SK-N-SH treated with all-trans-retinoic acid at 6 μM for 48 hours (cell line): ENCODE measurements at regions not wholly inside any gene's neighbourhood (a gene's known extent, or its start where the extent isn't known, plus 50 kb on each side); places are given as distances from the start of the nearest gene placed in this dataset.
A peak's percentile ranks its signal among the peaks of the same experiment; 100 is the strongest.

Experiments
- ATAC-seq: fragments of 200-7000 bp; cut with Tn5 transposase; 3 replicates; pipeline ENCODE4 v1.9.1; 2020; ENCODE audit warnings: mild to moderate bottlenecking, moderate library complexity
- ARNTL ChIP-seq: fragments of 450-650 bp; formaldehyde crosslinking; IDR thresholded peaks from 2 replicates; pipeline ENCODE4 v1.5.0; 2020; ENCODE audit warnings: low read depth, mild to moderate bottlenecking, moderate library complexity, borderline replicate concordance
- BACH2 ChIP-seq: fragments of 250-450 bp; sonication (Bioruptor Pico); IDR thresholded peaks from 2 replicates; pipeline ENCODE4 v1.9.0; 2021; ENCODE audit warnings: mild to moderate bottlenecking, borderline replicate concordance
- CREB5 ChIP-seq: fragments of 250-450 bp; sonication (Bioruptor Pico); IDR thresholded peaks from 2 replicates; pipeline ENCODE4 v1.5.1; 2020; ENCODE audit warnings: low read depth, mild to moderate bottlenecking, moderate library complexity
- ESRRG ChIP-seq: fragments of 250-450 bp; sonication (Bioruptor Pico); IDR thresholded peaks from 2 replicates; pipeline ENCODE4 v1.6.1; 2021; ENCODE audit warnings: mild to moderate bottlenecking
- GLIS3 ChIP-seq: fragments of 250-450 bp; sonication (Bioruptor Pico); IDR thresholded peaks from 2 replicates; pipeline ENCODE4 v1.5.0; 2020; ENCODE audit warnings: mild to moderate bottlenecking, moderate library complexity
- ISL1 ChIP-seq: fragments of 250-450 bp; sonication (Bioruptor Pico); IDR thresholded peaks from 2 replicates; pipeline ENCODE4 v2.1.2; 2022; ENCODE audit warnings: mild to moderate bottlenecking, moderate library complexity
- OSR1 ChIP-seq: fragments of 250-450 bp; sonication (Bioruptor Pico); IDR thresholded peaks from 2 replicates; pipeline ENCODE4 v1.8.0; 2022; ENCODE audit warnings: moderate library complexity, mild to moderate bottlenecking, inconsistent platforms
- PATZ1 ChIP-seq: fragments of 250-450 bp; sonication (Bioruptor Pico); IDR thresholded peaks from 2 replicates; pipeline ENCODE4 v1.8.0; 2020; ENCODE audit warnings: mild to moderate bottlenecking, moderate library complexity, borderline replicate concordance
- PPARA ChIP-seq: fragments of 250-450 bp; sonication (Bioruptor Pico); IDR thresholded peaks from 2 replicates; pipeline ENCODE4 v1.5.0; 2020; ENCODE audit warnings: mild to moderate bottlenecking, borderline replicate concordance
- RARB ChIP-seq: fragments of 250-450 bp; sonication (Bioruptor Pico); IDR thresholded peaks from 2 replicates; pipeline ENCODE4 v1.8.0; 2021; ENCODE audit warnings: mild to moderate bottlenecking, moderate library complexity
- SNAI2 ChIP-seq: fragments of 250-450 bp; sonication (Bioruptor Pico); IDR thresholded peaks from 2 replicates; pipeline ENCODE4 v1.5.0; 2020; ENCODE audit warnings: mild to moderate bottlenecking, moderate library complexity
- TOX ChIP-seq: fragments of 250-450 bp; sonication (Bioruptor Pico); IDR thresholded peaks from 2 replicates; pipeline ENCODE4 v1.8.0; 2021; ENCODE audit warnings: mild to moderate bottlenecking, moderate library complexity, borderline replicate concordance
- ZFP3 ChIP-seq: fragments of 250-450 bp; sonication (Bioruptor Pico); IDR thresholded peaks from 2 replicates; pipeline ENCODE4 v1.5.0; 2020; ENCODE audit warnings: mild to moderate bottlenecking, moderate library complexity
- ZFP30 ChIP-seq: fragments of 450-650 bp; formaldehyde crosslinking; IDR thresholded peaks from 2 replicates; pipeline ENCODE4 v1.5.0; 2022; ENCODE audit warnings: mild to moderate bottlenecking, moderate library complexity
- ZNF565 ChIP-seq: fragments of 450-650 bp; formaldehyde crosslinking; conservative IDR thresholded peaks from 2 replicates; pipeline ENCODE4 v1.5.0; 2020; ENCODE audit warnings: low read depth, mild to moderate bottlenecking, moderate library complexity
- ZNF70 ChIP-seq: fragments of 450-650 bp; formaldehyde crosslinking; IDR thresholded peaks from 2 replicates; pipeline ENCODE4 v1.5.0; 2020; ENCODE audit warnings: mild to moderate bottlenecking, moderate library complexity
- ZNF8 ChIP-seq: fragments of 450-650 bp; formaldehyde crosslinking; IDR thresholded peaks from 2 replicates; pipeline ENCODE4 v1.5.0; 2020; ENCODE audit warnings: mild to moderate bottlenecking, moderate library complexity
- TF ChIP-seq, protein P1 (sequence below): fragments of 250-450 bp; sonication (Bioruptor Pico); IDR thresholded peaks from 2 replicates; pipeline ENCODE4 v1.5.1; 2021; ENCODE audit warnings: mild to moderate bottlenecking, moderate library complexity
- TF ChIP-seq, protein P2 (sequence below): fragments of 250-450 bp; sonication (Bioruptor Pico); IDR thresholded peaks from 2 replicates; pipeline ENCODE4 v1.8.0; 2021; ENCODE audit warnings: low read depth, mild to moderate bottlenecking, moderate library complexity, borderline replicate concordance

DNA sequence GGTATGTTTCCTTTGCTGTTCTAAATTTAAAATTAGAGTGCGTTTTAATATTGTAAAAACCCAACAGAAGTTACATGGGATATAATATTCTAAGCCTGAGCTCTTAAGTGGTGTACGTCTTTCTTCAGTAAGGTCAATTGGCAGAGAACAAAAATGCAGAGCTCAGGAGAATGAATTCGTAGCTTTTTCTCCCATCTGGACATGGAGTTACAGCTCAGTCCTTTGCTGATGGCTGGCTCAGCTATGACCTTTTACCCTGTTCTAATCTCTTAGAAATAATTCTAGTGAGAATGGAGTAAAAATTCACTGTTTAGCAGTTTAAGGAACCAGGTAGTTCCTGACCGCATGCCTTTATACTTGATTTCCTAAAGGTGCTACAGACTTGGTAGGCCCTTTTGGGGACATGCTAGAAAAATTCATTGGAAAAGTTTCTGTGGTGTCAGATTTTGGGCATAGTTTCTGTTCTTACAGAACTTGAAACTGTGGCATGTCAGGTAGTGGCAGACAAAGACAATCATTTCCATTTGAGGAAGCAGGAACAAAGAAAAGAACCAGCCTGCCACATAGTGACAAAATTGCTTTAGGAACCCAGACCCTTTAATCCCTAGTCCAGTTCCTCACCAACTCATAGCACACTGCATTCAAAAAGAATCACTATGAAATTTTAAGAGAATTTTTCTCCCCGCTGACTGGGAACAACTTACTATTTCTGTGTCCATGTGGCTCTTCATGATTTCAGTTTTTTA, 566.8 kb upstream of the ZNF804A start:
- no peak for ATAC-seq
- TF ChIP-seq ISL1 (no peak), ARNTL (CRISPR knock-in tag) (no peak), BACH2 (CRISPR knock-in tag) (no peak), RARB (CRISPR knock-in tag) (no peak), ESRRG (CRISPR knock-in tag) (no peak), SNAI2 (CRISPR knock-in tag) (no peak), ZNF8 (CRISPR knock-in tag) (no peak), ZNF565 (no peak), ZFP3 (CRISPR knock-in tag) (no peak), PPARA (CRISPR knock-in tag) (no peak), PATZ1 (CRISPR knock-in tag) (no peak), ZNF70 (CRISPR knock-in tag) (no peak)
- TF ChIP-seq, protein P1, sequence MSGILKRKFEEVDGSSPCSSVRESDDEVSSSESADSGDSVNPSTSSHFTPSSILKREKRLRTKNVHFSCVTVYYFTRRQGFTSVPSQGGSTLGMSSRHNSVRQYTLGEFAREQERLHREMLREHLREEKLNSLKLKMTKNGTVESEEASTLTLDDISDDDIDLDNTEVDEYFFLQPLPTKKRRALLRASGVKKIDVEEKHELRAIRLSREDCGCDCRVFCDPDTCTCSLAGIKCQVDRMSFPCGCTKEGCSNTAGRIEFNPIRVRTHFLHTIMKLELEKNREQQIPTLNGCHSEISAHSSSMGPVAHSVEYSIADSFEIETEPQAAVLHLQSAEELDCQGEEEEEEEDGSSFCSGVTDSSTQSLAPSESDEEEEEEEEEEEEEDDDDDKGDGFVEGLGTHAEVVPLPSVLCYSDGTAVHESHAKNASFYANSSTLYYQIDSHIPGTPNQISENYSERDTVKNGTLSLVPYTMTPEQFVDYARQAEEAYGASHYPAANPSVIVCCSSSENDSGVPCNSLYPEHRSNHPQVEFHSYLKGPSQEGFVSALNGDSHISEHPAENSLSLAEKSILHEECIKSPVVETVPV (CRISPR knock-in tag) = no peak

DNA sequence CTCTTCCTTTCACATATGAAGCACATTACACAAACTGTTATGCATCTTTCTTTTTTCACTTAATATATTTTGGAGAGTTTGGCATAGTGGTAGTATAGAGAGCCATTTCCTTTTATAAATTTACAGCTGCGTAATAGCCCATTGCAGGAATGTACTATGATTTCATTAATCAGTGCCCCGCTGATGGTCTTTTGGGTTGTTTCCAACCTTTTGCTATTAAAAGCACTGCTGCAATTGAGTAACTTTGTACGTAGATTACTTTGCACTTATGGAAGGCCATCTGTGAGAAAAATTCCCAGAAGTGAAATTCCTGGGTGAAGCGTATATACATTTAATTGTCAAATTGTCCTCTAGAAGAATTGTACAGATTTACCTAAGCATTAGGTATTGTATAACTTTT, 565.3 kb upstream of the ZNF804A start:
- ATAC-seq = no peak
- TF ChIP-seq ESRRG (CRISPR knock-in tag) = no peak
- TF ChIP-seq ZFP30 (CRISPR knock-in tag) = no peak
- no peak for TF ChIP-seq PATZ1 (CRISPR knock-in tag)
- peak; percentile 69; the same call in 1 of the 2 replicates for TF ChIP-seq GLIS3 (CRISPR knock-in tag)
- TF ChIP-seq ISL1 = peak; percentile 92
- TF ChIP-seq, protein P1 (CRISPR knock-in tag) = no peak
- no peak for TF ChIP-seq ZNF8 (CRISPR knock-in tag)
- TF ChIP-seq ZNF565 = no peak
- no peak for TF ChIP-seq CREB5 (CRISPR knock-in tag)

GRCh38 chr2:184037273-184037672, 561.1 kb upstream of the ZNF804A start:
- TF ChIP-seq, protein P1 (CRISPR knock-in tag) = no peak
- TF ChIP-seq TOX (CRISPR knock-in tag) (no peak), CREB5 (CRISPR knock-in tag) (no peak), RARB (CRISPR knock-in tag) (no peak), ZNF70 (CRISPR knock-in tag) (no peak), ZFP3 (CRISPR knock-in tag) (no peak), PPARA (CRISPR knock-in tag) (no peak), GLIS3 (CRISPR knock-in tag) (no peak), PATZ1 (CRISPR knock-in tag) (no peak), ZNF8 (CRISPR knock-in tag) (no peak), OSR1 (CRISPR knock-in tag) (no peak), BACH2 (CRISPR knock-in tag) (no peak), ESRRG (CRISPR knock-in tag) (no peak), ZNF565 (no peak), ZFP30 (CRISPR knock-in tag) (no peak)
- TF ChIP-seq, protein P2, sequence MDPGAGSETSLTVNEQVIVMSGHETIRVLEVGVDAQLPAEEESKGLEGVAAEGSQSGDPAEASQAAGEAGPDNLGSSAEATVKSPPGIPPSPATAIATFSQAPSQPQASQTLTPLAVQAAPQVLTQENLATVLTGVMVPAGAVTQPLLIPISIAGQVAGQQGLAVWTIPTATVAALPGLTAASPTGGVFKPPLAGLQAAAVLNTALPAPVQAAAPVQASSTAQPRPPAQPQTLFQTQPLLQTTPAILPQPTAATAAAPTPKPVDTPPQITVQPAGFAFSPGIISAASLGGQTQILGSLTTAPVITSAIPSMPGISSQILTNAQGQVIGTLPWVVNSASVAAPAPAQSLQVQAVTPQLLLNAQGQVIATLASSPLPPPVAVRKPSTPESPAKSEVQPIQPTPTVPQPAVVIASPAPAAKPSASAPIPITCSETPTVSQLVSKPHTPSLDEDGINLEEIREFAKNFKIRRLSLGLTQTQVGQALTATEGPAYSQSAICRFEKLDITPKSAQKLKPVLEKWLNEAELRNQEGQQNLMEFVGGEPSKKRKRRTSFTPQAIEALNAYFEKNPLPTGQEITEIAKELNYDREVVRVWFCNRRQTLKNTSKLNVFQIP = no peak
- ATAC-seq = no peak
